Mammary epithelial cell (primary cell): ENCODE measurements at regions not wholly inside any gene's neighbourhood (a gene's known extent, or its start where the extent isn't known, plus 50 kb on each side); places are given as distances from the start of the nearest gene placed in this dataset.

ENCODE experiments used
- EZH2 ChIP-seq: IDR thresholded peaks from 2 replicates; pipeline ENCODE4 v1.6.1; 2012; ENCODE audit warnings: low read length, inconsistent platforms, borderline replicate concordance
- TF ChIP-seq, protein P1 (sequence below), 2 donors: IDR thresholded peaks in 1 of 2; conservative IDR thresholded peaks in 1 of 2; 2 replicates each; pipeline ENCODE4 v1.5.1; 2011 to 2012; ENCODE audit warnings: inconsistent platforms in 2 of 2, low read length in 2 of 2, mild to moderate bottlenecking in 2 of 2, control low read depth in 1 of 2, low read depth in 1 of 2; ENCODE audit not compliant: insufficient read depth in 1 of 2; ENCODE audit errors: extremely low read depth in 1 of 2

DNA sequence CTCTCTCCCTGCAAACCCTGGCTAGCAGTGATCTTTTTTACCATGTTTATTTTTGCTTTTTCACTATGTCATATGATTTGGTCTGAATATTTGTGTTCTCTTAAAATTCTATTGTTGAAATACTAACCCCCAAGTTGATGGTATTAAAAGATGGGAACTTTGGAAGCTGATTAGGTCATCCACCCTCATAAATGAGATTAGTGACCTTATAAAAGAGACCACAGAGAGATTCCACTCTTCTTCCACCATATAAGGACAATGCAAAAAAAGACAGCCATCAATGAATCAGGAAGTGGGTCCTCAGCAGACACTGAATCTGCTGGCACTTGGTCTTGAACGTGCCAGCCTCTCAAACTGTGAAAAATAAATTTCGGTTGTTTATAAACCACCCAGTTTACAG is 112.8 kb upstream of the KCND2 start:
- TF ChIP-seq, protein P1, sequence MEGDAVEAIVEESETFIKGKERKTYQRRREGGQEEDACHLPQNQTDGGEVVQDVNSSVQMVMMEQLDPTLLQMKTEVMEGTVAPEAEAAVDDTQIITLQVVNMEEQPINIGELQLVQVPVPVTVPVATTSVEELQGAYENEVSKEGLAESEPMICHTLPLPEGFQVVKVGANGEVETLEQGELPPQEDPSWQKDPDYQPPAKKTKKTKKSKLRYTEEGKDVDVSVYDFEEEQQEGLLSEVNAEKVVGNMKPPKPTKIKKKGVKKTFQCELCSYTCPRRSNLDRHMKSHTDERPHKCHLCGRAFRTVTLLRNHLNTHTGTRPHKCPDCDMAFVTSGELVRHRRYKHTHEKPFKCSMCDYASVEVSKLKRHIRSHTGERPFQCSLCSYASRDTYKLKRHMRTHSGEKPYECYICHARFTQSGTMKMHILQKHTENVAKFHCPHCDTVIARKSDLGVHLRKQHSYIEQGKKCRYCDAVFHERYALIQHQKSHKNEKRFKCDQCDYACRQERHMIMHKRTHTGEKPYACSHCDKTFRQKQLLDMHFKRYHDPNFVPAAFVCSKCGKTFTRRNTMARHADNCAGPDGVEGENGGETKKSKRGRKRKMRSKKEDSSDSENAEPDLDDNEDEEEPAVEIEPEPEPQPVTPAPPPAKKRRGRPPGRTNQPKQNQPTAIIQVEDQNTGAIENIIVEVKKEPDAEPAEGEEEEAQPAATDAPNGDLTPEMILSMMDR (conservative IDR thresholded peaks at IDR 0.05 in 1 of 2, IDR thresholded peaks at IDR 0.05 in 1 of 2; ENCODE audit: extremely low read depth in 1 of 2, insufficient read depth in 1 of 2, low read depth in 1 of 2, low read length in 2 of 2) = no peak
- TF ChIP-seq EZH2 = no peak
